ENCODE measurements at regions not wholly inside any gene's neighbourhood (a gene's known extent, or its start where the extent isn't known, plus 50 kb on each side); places are given as distances from the start of the nearest gene placed in this dataset.

DNA sequence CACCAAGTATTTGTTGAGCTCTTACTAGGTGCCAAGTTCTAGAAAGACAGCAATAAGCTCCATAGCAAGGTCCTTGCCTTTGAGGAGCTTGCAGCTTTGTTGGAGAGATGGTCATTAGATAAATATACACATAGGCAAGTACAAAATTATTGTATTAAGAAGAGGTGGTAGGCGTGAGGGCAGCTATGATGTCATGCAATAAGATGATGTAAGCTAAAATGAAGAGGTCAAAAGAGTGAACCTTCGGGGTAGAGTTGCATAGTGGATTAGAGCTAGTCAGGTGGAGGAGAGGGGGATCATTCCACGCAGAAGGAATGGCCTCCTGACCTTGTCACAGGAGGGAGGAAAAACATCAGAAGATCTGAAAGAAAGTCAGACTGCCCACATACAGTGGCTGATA is 141.9 kb upstream of the PCSK2 start:
- DNase-seq (ENCODE audit: insufficient read length, low spot score), result no peak
- FAIRE-seq, result no peak

DNA sequence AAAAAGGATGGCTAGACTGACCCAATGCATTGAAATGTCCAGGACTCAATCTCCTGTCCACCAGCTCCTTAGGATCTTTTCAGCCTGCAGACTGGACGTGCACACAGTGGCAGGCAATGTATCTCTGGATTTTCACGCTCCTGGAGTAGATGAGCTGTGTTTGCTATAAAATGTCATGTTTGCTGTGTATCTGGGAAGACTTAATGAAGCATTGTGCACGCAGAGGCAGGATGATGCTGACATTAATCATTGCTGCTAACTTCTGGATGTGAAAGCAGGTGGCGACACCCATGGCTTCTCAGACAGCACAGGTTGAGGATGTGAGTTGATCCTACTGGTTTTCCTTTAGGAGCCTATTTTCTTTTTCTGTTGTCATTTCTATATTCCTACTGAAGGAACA is 133.1 kb upstream of the PCSK2 start:
- no peak for DNase-seq (ENCODE audit: insufficient read length, low spot score)
- no peak for FAIRE-seq

DNA sequence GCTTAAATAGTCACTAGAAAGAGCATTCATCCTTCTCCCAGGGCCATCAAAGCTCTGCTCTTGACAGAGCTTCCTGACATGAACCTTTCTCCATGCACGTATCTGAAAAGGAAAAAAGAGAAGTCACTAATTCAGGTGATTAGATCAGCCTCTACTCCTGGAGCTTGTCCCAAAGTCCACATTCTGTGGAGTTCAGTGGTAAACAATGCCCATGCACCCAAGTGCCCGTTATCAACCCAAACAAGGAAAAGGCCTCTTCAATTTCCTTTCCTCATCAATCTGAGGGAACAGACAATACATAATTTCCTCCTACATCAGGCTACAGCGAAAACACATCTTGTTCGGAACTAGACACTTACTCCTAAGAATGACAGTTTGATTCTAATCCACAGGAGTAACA is 129.2 kb upstream of the PCSK2 start:
- DNase-seq (ENCODE audit: insufficient read length, low spot score), result no peak
- FAIRE-seq, result no peak

DNA sequence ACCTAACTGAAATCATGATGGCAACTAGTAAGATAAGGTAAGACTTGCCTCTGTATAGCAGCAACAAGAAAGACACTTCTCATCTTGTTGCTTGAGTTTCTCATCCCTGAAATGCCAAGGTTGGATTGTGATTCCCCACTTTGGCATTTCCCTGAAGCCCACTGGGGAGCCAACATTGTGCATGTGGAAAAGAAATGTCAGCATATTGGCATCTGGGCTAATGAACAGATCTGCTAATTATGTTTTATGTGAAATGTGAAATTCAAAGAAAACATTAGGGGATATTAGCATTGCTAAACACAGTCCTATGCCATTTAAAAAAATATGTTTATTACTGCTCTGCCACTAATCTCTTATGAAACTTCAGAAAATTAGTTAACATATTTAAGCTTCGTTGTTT is 126.3 kb upstream of the PCSK2 start:
- no peak for FAIRE-seq
- DNase-seq (ENCODE audit: insufficient read length, low spot score), result no peak

DNA sequence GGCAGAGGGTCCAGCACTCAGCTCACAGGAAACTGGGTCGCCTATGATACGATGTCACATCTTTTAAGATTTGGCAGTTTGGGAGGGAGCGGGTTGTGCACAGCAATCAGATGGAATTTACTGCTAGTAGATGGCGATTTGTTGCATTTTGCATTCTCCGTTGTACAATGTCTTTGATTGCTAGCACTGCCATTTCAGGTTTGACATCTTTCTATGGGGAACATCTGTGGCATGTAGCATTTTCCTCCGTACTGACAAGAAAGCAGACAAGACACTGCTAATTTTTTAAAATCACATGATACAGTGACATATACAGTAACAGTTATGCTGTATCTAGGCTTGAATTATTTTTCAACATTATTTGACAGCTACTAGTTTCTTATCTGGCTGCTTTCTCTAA is 119.7 kb upstream of the PCSK2 start:
- DNase-seq (ENCODE audit: insufficient read length, low spot score) (no peak), FAIRE-seq (no peak)

DNA sequence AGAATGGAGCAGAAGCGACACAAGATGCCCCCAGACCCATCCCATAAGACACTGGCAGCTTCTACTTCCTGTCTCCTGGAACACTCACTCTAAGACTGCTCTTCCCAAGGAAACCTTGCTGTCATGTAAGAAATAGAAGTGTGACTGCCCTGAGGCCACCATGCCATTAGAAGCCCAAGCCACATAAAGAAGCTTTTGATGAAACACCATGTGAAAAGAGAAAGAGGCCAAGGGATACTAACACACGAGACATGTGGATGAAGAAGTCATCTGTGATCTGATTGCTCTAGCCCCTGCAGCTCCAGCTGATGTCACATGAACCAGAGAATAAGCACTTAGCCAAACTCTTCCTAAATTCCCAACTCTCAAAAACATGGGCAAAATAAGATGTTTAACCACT is 117.9 kb upstream of the PCSK2 start:
- DNase-seq (ENCODE audit: insufficient read length, low spot score), result no peak
- no peak for FAIRE-seq

DNA sequence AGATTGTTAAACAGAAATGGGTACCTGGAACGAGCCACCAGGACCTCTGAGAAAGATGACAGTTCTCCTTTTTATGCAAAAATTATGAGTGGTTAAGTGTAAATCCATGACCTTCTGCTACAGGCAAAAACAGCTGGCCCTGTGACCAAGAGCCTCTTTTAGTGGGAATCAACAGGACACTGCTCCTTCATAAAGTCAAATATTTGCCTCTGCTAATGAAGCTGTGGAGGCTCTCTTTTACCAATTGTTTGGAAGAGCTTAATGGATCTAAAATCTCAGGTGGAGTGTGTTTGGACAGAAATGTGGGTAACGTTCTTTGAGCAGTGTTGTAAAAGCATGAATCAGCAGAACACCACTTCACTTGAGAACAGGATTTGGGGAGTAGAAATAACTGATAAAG is 117.5 kb upstream of the PCSK2 start:
- no peak for DNase-seq (ENCODE audit: insufficient read length, low spot score)

DNA sequence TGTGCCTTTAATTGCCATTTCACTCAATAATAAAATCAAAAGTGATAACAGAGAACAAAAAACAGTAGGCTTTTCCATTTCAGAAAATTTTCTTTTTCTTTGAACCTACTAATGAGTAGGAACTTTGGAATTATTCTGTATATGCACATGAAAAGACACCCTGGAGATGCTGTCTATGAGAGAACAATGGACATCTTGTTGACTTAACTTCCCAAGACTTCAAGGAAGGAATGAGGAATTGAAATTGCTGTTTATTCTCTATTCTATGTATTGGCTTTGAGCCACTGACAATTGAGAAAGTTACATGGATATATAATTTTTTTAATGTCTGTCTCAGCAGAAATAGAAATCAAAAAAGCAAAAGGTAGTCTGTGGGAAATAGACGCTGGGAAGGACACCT is 98.6 kb upstream of the PCSK2 start:
- DNase-seq (ENCODE audit: insufficient read length, low spot score) (no peak), FAIRE-seq (no peak)

More for the DNA sequence above, 117.5 kb upstream of the PCSK2 start:
- no peak for FAIRE-seq

DNA sequence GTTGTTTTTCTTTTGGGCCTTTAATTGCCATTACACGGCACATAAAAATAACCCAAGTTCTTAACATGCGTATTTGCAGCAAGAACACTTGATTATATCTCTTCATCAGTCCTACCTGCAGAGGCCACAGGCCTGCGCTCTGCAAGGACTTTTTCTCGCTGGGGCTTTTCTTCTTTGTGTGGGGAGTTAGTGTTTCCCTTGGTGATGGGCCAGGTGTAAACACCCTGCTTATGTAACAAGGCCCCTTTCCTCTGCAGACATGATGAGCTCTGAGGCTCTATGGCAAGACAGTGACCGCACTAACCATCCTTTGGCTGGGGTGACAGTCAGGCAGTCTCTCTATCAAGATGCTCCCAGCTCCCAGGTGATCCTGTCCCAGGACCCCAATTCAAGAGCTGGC is 97.8 kb upstream of the PCSK2 start:
- DNase-seq (ENCODE audit: insufficient read length, low spot score) (no peak), FAIRE-seq (no peak)

DNA sequence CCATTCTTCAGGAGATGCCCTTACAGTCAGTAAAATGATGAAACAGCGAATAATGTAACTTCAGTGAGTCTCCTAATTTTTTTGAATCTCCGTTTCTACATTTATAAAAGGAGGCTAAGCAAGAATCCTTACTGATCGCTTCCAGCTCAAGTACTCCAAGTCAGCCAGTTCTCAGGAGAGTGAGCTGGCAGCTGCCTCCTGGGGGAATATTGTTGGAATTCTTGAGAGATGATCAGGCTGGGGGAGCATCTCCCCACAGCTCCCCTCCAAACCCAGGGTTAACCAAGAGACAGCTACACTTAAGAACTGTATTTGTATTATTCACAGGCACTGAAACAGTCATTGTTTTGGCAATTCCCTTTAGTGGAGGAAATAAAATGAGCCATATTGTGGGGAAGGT is 89.1 kb upstream of the PCSK2 start:
- no peak for FAIRE-seq

DNA sequence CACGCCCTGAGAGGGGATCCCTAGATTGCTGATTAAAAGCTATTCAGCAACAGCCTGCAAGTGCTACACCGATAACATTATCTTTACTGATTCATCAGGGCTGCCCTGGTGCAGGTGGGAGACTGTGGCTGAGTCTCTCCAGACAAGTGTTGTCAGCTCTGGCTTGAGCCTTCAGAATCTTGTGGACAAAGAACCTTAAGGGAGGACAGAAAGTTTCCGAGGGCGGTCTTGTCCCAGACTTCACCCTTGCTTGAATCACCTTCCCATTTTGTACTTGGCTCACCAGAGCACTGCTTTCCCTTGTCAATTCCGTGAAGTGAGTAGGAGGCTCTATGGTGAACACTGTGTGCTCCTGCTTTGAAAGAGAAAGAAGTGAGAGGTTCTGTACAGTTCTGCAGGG is 88.6 kb upstream of the PCSK2 start:
- DNase-seq (ENCODE audit: insufficient read length, low spot score) (no peak), FAIRE-seq (no peak)

More for the DNA sequence above, 89.1 kb upstream of the PCSK2 start:
- no peak for DNase-seq (ENCODE audit: insufficient read length, low spot score)

DNA sequence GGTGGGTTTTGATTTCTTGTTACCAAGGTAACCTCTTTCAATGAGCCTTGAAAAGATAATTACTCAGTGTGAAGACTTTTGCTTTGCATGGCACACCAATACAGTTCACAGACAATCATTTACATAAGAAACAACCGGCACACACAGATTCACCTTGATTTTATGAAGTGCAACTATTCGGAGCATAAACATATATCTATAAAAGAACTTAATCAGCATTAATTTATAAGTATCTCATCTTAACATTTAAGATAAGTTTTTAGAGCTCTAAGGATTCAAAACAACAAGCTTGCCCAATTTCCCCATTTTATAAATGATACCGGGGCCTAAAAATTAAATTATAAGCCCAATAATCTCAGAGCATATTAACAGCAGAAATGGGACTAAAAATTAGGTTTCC is 85.9 kb upstream of the PCSK2 start:
- FAIRE-seq, result no peak
- no peak for DNase-seq (ENCODE audit: insufficient read length, low spot score)

DNA sequence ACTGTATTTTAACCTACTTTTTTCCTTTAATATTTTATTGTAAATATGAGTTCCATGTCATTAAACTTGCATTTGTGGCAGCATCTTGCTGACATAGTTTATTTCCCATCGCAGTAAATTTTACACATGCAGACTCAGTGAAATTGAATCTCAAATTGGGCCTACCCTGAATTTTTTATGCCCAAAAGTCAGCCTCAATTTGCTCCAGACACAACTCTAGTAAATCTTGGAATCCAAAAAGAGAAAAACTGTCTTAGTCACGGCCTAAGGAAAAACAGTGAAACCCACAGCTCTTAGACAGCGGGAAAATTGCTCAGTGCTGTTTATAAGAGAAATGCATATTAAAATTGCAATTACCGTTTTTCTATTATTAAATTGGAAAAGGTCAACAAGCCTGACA is 85.3 kb upstream of the PCSK2 start:
- no peak for FAIRE-seq
- DNase-seq (ENCODE audit: insufficient read length, low spot score), result no peak

DNA sequence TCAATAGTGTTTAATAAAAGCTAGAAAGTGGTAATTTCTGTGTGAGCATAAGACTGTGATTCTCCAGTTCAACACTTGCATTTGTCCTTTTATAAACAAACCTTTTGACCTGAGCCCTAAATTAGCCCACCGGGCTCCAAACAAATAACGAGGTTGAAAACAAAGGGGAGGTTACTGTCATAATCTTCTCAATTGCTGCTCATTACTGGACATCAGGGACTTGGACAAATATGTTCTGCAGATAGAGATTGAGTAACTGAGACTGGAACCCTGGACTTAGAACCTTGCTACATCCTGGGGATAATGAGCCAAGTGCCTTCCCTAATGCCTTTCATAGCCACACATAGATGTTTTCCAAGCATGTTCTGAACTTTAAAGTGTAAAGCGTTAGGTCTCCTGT is 84.2 kb upstream of the PCSK2 start:
- DNase-seq (ENCODE audit: insufficient read length, low spot score) (no peak), FAIRE-seq (no peak)

DNA sequence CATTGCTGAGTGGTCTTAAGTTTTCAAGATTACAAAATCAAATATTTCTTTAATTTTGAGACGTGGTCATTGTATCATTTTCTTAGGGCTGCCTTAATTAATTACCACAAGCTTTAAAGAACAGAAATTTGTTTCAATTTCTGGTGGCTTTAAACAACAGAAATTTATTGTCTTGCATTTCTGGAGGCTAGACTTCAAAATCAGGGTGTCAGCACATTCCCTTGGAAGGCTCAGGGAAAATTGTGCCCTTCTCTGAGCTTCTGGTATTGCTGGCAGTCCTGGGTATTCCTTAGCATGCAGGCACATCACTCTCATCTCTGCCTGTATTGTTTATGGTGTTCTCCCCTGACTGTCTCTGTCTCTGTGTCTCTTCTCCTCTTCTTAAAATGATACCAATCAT is 76.0 kb upstream of the PCSK2 start:
- no peak for FAIRE-seq
- no peak for DNase-seq (ENCODE audit: insufficient read length, low spot score)

DNA sequence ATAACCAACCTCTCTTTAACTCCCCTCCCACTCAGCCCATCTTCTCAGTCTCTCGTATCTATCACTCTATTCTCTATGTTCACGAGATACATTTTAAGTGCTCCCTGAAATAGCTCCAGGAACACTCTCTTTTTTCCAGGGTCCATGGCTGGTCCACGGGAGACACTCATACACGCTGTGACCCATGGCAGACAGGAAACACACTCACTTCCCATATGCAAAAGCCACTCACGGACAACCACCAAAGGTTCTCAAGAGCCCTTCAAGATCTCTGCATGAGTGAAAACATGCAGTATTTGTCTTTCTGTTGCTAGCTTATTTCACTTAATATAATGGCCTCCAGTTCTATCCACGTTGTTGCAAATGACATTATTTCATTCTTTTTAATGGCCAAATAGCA is 71.4 kb upstream of the PCSK2 start:
- FAIRE-seq, result no peak
- DNase-seq (ENCODE audit: insufficient read length, low spot score), result no peak

DNA sequence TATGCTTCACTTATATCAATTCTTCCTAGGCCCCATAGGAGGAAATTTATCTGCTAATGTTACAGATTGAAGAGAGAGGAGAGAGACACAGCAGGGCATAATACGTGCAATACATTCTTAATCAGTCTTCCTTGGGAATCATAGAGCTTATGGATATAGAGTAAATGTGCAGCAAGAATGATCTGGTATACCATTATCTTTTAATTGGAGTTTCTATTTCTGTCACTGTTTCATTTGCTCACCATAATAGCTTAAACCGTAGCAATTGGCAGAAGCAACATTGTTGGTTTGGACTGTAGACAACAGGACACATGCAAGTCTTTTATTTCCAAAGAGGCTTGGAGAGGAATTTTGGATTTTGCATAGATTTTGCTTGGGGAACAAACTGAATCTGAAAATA is 68.1 kb upstream of the PCSK2 start:
- no peak for FAIRE-seq
- DNase-seq (ENCODE audit: insufficient read length, low spot score), result no peak

DNA sequence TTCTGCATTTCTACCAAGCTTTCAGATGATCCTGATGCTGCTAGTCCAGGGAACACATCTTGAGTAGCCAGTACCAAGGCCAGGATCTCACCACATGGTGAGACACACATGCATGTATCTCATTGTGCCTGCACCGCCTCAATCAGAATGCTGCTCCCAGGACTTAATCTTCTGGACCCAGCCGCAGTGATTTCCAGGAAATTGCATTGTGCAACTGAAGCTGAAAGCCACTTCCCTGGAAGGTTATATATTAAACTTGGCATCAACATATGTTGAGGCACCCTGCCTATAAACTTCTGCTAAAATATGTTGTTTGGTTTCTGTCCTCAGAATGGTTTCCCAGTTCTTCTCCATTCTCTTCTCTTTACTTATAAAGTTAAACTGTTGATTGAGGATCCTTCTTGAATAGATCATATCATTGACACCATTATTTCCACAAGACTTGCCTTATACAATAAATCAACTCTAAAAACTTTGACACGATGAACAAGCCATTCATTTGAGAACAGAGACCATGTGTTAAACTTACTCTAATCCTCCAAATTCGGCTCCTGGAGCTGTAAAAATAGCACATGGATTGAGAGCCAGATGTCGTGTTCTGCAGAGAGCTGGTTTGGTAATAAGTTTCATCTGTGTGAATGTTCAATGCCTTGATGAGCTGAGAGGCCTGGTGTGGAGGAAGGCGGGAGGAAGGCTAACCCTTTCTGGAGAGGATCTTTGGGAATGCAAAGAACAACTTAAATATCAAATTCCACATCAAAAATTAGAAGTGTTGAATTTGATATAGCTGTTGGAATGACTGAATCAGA is 65.0 kb upstream of the PCSK2 start:
- no peak for DNase-seq (ENCODE audit: insufficient read length, low spot score)
- no peak for FAIRE-seq

DNA sequence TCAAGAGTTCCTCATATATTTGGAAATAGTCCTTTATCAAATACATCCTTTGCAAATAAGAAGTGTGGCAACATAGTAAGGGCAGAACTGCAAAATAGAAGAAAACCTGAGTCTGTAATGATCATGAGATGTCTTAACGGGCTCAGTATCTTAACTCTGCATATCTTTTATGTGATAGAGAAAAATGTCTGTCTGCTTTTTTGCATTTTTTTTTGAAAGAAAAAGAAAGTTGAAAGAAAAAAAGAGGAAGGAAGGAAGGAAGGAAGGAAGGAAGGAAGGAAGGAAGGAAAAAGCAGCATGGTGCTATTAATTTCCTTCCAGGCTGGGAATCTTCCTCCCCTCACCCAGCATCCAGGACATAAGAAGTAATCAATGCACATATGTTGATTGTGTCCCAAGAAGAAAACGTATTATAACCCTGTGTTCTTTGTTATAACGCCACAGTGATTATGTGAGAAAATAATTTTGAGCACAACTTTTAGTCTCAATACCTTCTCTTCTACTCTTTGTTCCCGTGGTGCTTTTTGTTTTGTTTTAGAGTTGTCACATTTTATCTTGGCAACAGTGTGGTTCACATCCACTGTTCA is 58.7 kb upstream of the PCSK2 start:
- FAIRE-seq (no peak), DNase-seq (ENCODE audit: insufficient read length, low spot score) (no peak)

DNA sequence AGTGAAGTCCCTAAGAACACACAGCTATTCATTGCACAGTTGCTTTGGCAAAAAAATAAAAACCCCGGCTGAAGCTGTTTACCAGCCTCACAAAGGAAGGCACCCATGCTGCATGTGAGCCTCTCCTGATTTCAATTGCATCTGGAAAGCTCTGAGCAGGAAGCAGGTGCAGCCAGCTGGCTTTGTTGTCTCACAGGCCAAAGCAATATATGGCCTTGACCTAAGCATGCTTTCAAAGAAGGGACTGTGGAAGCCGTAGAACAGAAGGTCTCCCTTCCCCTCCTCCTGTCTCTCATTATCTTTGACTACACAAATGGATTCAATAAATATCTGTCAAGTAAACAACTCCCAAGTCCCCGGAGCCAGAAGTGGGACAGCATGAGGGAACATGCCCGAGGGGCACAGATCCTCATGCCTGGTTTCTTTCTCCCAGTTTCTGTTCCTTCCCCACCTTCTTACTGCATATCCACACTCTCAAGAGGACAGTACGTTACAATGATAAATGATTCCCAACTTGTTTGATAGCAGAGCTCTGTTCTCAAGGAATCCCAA is 57.2 kb upstream of the PCSK2 start:
- FAIRE-seq (no peak), DNase-seq (ENCODE audit: insufficient read length, low spot score) (no peak)

DNA sequence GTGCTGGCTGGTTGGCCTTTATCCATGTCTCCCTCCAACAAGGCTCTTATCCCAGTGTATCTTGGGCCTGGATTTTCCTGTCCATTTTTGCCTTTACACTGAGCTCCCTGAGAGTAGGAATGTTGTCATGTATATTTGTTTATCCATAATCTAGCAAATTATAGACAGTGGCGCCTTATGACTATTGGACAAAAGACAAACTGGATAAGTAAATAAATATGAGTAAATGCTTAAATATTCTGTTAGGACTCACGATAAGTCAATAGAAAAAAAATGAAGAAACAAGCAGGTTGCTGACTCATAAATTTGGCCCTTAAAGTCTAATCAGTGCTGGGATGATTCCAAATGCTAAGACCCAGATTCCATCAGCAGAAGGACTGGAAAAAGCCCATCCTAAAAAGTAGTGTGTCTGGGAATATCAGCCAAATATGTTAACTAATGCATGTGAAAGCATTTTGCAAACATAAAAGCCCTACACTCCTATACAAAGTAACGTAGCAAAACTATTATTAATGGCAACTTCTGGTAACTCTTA is 55.0 kb upstream of the PCSK2 start:
- FAIRE-seq (no peak), DNase-seq (ENCODE audit: insufficient read length, low spot score) (no peak)

DNA sequence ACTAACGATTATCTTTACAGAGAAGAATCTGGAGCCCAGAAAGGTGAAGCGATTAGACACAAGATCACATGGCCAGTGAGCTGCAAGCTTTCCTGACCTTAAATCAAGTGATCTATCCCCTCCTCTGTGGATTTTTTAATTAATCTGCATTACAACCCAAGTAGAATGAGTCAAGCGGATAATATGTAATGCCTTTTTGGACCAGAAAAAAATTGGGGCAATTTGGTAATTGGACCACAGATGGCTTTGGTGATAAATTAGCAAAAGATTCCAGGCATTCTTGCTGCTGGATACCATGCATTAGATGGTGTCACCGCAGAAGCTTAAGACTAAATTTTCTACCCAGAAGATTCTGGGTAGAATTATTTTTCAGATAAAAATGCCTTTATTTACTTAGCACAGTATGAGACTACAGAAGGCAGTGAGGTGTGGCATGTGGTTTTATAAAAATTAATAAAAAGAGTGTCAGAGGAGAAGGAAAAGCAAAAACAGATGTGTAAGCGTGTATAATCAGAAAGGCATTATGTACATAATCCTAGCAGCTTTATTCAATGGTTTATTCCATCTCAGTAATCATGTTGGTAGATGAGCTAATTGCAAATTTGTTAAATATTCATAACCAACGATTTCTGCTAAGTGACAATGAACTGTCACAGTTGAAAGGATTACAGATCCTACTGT is 53.9 kb upstream of the PCSK2 start:
- no peak for DNase-seq (ENCODE audit: insufficient read length, low spot score)
- no peak for FAIRE-seq

Measured in HTR-8/SVneo (cell line).